ENCODE measurements at regions not wholly inside any gene's neighbourhood (a gene's known extent, or its start where the extent isn't known, plus 50 kb on each side); places are given as distances from the start of the nearest gene placed in this dataset.

DNA sequence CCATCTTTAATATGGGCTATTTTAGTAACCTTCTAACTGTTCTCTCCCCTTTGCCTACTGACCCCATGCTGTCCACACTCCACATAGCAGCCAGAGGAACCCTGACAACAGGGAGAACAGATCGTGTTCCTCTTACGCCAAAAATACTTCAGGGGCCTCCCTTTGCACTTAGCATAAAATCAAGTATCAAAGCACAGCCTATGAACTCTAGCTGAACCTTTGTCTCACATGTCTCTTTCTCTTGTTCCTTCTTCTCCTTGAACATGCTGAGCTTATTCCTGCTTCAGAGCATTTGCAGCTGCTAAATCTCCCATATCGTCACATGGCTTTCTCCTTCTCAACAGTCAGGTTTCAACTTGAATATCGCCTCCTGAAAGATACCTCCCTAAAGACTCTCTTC is 698.8 kb upstream of the C9orf72 start:
- Mint-ChIP-seq H3K4me1 (no peaks in the 10 kb centered on the region), H3K36me3 (ENCODE audit: low read depth) (no peaks in the 10 kb centered on the region), H3K27me3 (no peaks in the 10 kb centered on the region), H3K27ac (no peak overlapping the region), H3K4me3 (no peak overlapping the region), H3K9me3 (no peaks in the 10 kb centered on the region)
- no peak for DNase-seq
- intact Hi-C loops (cut with micrococcal nuclease), result no loop called here

DNA sequence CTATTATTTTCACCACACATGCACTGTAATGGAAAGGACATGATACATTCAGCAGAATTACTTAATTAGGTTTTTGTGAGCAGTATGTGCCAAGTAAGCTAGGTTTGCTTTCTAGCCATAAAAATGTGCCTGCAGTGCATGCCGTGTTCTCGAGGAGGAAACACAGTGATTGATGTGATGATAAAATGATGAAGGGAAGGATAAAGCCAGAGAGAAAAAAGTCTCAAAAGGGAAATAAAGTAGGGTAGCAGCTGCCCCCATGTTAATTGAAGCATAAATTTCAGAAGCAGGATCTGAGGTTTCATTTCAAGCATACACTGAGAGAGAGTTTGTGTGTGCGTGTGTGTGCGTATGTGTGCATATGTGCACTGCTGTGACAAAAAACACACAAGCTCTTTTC is 714.2 kb upstream of the C9orf72 start:
- no peak overlapping the region for H3K27ac Mint-ChIP-seq
- H3K27me3 Mint-ChIP-seq, result no peaks in the 10 kb centered on the region
- intact Hi-C loops (cut with micrococcal nuclease), result no loop called here
- H3K36me3 Mint-ChIP-seq (ENCODE audit: low read depth), result no peaks in the 10 kb centered on the region
- DNase-seq, result no peak
- H3K4me1 Mint-ChIP-seq, result no peaks in the 10 kb centered on the region
- no peaks in the 10 kb centered on the region for H3K9me3 Mint-ChIP-seq
- no peak overlapping the region for H3K4me3 Mint-ChIP-seq

DNA sequence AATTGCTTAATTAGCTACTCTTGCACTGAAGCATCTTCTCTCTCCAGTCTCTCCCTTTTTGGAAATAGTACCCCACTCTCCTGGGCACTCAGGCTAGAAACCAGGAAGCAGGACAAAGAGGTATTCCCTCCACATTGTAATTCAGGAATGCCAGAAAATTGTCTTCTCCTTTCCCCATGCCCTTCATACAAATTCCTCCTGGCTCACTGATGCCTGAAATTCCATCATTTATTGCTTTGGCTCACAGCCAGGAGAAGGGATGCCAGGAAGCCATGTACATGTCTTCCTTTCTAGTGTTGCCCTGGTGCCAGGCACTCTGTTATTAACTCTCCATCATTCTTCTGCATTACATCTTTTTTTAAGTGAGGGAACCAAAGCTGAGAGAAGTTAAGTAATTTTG is 716.5 kb upstream of the C9orf72 start:
- Mint-ChIP-seq H3K9me3 (no peaks in the 10 kb centered on the region), H3K4me1 (no peaks in the 10 kb centered on the region), H3K36me3 (ENCODE audit: low read depth) (no peaks in the 10 kb centered on the region), H3K4me3 (no peak overlapping the region), H3K27ac (no peak overlapping the region), H3K27me3 (no peaks in the 10 kb centered on the region)
- no peak for DNase-seq
- intact Hi-C loops (cut with micrococcal nuclease), result no loop called here

DNA sequence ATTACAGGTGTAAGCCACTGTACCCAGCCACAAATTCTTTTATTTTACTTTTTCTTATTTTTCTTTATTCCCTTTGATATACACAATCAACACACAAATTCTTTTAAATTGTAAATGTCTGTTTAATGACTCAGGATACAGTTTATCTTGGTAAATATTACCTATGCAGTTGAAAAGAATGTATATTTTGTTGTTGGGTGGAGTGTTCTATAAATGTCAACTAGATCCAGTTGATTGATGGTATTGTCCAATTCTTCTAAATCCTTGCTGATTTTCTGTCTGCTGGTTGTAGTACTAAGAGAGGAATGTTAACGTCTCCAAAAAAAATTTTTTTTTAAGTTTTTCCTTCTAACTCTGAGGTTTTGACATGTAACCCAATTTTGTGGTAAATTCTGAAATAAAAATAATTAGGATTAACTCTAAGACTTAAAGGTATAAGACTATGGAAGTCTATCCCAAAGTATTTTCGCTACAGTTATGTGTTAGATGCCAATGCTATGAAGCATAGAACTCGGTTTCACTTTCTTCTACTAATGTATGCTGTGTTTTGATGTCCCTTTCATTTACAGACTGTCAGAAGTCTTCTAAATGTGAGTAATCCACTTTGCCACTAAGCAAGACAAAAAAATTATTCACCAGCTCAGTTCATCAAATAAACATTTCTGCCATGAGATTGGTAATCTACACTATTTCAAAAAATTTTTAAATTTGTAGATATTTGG is 720.2 kb upstream of the C9orf72 start:
- intact Hi-C loops (cut with micrococcal nuclease), result no loop called here
- no peaks in the 10 kb centered on the region for H3K9me3 Mint-ChIP-seq
- no peaks in the 10 kb centered on the region for H3K4me1 Mint-ChIP-seq
- H3K27ac Mint-ChIP-seq, result no peak overlapping the region
- no peaks in the 10 kb centered on the region for H3K27me3 Mint-ChIP-seq
- H3K36me3 Mint-ChIP-seq (ENCODE audit: low read depth), result no peaks in the 10 kb centered on the region
- H3K4me3 Mint-ChIP-seq, result no peak overlapping the region
- no peak for DNase-seq

DNA sequence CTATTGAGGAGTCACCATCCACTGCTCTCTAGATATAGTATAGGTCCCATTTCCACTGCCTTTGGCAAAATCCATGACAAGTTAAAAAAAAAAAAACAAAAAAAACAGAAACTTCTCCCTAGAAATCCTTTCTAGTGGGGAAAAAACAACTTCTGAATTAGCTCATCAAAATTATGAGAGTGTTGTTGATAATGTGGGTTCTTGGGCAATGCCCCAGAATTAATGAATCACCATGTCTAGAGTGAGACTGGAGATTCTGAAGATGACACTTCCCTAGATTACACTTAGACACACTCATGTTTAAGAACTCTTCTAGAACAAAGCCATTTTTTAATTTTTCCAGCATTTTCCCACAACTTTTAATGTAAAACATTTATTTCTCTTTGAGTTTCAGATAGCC is 728.0 kb upstream of the C9orf72 start:
- no peak for DNase-seq
- Mint-ChIP-seq H3K36me3 (ENCODE audit: low read depth) (no peaks in the 10 kb centered on the region), H3K9me3 (peaks cover 4% of the 10 kb centered on the region), H3K4me3 (no peak overlapping the region), H3K27ac (no peak overlapping the region), H3K4me1 (no peaks in the 10 kb centered on the region), H3K27me3 (no peaks in the 10 kb centered on the region)
- intact Hi-C loops (cut with micrococcal nuclease), result no loop called here

DNA sequence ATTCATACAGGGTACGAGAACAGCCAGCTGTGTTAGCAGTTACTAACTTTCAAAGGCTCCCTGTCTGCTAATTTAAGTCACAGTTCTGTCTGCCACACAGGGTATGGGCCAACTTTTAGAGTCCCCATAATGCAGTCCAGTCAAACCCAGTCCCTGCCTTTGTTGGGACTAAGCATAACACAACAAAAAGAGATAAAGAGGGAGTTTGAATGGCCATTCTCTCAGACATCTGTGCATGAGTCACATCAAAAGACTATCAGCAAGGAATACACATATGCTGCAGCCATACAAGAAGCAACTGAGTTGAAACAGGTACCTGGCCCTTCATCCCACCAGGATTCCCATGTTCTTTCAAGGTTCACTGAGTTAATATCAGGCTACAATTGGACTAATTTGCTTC is 744.5 kb upstream of the C9orf72 start:
- no peaks in the 10 kb centered on the region for H3K9me3 Mint-ChIP-seq
- H3K4me3 Mint-ChIP-seq, result no peak overlapping the region
- H3K27ac Mint-ChIP-seq, result no peak overlapping the region
- H3K27me3 Mint-ChIP-seq, result no peaks in the 10 kb centered on the region
- H3K36me3 Mint-ChIP-seq (ENCODE audit: low read depth), result no peaks in the 10 kb centered on the region
- intact Hi-C loops (cut with micrococcal nuclease), result no loop called here
- H3K4me1 Mint-ChIP-seq, result no peaks in the 10 kb centered on the region
- no peak for DNase-seq

DNA sequence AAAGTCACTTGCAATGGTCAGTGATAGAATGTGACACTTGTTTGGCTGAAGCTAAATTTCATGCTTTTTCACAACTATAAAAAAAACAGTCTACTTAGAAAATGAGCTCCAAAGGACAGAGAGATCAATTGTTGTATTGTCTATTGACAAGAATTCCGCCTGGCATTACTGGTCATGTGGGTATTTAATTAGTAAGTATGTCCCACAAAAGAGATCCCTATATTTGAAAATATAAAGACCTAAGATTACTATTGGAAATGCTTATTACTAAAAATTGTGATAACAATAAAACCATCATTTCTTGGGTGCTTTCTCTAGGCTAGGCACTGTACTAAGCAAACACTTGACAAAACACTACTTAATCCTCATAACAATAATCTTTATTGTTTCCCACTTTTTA is 745.2 kb upstream of the C9orf72 start:
- Mint-ChIP-seq H3K27me3 (no peaks in the 10 kb centered on the region), H3K4me3 (no peak overlapping the region), H3K4me1 (no peaks in the 10 kb centered on the region), H3K9me3 (no peaks in the 10 kb centered on the region), H3K36me3 (ENCODE audit: low read depth) (no peaks in the 10 kb centered on the region), H3K27ac (no peak overlapping the region)
- intact Hi-C loops (cut with micrococcal nuclease), result no loop called here
- no peak for DNase-seq

DNA sequence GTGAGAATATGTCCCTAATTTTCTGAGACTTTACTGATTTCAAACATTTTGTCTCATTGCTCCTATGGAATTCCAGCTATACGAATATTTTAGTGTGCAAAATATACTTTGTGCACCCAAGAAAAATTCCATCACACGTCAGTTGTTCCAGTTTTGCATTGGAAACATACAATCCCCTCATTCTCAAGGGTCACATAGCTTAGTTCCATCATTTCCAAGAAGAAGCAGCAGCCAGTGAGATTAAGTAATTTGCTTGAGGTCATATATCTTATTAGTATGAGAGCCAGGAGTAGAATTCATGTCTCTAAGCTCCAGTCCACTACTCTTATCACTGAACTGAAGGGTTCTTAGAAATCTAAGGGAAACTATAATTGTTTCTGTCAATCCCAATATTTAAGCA is 746.7 kb upstream of the C9orf72 start:
- Mint-ChIP-seq H3K9me3 (no peaks in the 10 kb centered on the region), H3K27me3 (no peaks in the 10 kb centered on the region), H3K4me1 (no peaks in the 10 kb centered on the region), H3K36me3 (ENCODE audit: low read depth) (no peaks in the 10 kb centered on the region), H3K27ac (no peak overlapping the region), H3K4me3 (no peak overlapping the region)
- no peak for DNase-seq
- intact Hi-C loops (cut with micrococcal nuclease), result no loop called here

DNA sequence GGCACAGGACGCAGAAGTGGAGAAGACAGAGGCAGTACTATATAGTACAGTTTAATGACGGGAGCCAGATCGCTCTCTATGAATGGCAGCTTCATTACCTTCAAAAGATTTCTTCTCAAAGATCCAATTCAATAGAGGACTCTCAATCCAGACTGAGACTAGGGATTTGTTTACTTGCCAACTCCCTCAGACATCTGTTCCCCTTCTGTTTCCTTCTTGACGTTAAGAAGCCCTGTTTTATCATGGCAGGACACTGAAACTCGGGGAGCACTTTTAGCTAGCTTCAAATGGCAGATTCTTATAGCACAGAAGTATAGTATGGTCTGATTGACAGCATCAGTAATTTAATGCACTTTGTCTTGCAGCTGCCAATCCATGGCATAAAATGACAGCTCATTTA is 747.3 kb upstream of the C9orf72 start:
- no peak for DNase-seq
- intact Hi-C loops (cut with micrococcal nuclease), result no loop called here
- Mint-ChIP-seq H3K36me3 (ENCODE audit: low read depth) (no peaks in the 10 kb centered on the region), H3K4me1 (no peaks in the 10 kb centered on the region), H3K27ac (no peak overlapping the region), H3K27me3 (no peaks in the 10 kb centered on the region), H3K4me3 (no peak overlapping the region), H3K9me3 (no peaks in the 10 kb centered on the region)

DNA sequence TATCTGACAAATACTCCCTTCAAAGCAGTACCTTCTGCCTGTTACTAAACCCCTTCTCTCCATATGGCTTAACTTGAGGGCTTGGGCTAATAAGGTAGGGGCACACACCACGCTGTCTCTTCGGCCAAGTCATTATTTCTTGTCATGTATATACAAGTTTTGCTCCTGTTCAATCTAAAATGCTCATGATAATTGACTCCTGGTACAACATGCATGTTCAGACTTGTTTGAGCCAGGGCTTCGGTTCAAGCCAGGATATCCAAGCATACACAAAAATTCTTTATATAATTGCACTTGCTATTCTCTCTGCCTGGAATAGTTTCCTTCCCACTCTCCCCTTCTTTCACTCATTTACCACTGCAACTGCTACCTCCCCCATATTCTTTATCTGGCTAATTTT is 756.0 kb upstream of the C9orf72 start:
- Mint-ChIP-seq H3K4me3 (no peak overlapping the region), H3K9me3 (no peaks in the 10 kb centered on the region), H3K36me3 (ENCODE audit: low read depth) (no peaks in the 10 kb centered on the region), H3K4me1 (no peaks in the 10 kb centered on the region), H3K27ac (no peak overlapping the region), H3K27me3 (no peaks in the 10 kb centered on the region)
- intact Hi-C loops (cut with micrococcal nuclease), result no loop called here
- no peak for DNase-seq

DNA sequence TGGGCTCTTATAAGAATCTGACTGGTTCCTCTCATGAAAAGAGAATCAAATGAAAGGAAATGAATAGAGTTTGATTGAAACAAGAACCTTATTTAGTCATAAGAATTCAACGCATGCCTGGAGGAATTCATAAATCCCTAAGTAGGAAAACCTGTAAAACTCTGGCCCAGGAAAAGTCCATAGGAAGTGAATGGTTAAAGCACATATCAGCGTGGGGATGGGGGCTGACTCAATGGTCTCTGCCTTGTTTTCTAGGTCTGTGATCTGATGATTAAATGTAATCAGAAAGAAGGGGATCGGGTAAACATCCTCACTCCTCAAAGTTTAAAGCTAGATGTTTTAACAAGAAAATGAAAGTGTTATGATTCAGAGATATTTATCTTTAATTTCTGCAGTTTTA is 759.4 kb upstream of the C9orf72 start:
- no peak for DNase-seq
- intact Hi-C loops (cut with micrococcal nuclease), result no loop called here
- H3K9me3 Mint-ChIP-seq, result no peaks in the 10 kb centered on the region
- no peak overlapping the region for H3K4me3 Mint-ChIP-seq
- H3K36me3 Mint-ChIP-seq (ENCODE audit: low read depth), result no peaks in the 10 kb centered on the region
- no peaks in the 10 kb centered on the region for H3K4me1 Mint-ChIP-seq
- H3K27me3 Mint-ChIP-seq, result no peaks in the 10 kb centered on the region
- no peak overlapping the region for H3K27ac Mint-ChIP-seq

DNA sequence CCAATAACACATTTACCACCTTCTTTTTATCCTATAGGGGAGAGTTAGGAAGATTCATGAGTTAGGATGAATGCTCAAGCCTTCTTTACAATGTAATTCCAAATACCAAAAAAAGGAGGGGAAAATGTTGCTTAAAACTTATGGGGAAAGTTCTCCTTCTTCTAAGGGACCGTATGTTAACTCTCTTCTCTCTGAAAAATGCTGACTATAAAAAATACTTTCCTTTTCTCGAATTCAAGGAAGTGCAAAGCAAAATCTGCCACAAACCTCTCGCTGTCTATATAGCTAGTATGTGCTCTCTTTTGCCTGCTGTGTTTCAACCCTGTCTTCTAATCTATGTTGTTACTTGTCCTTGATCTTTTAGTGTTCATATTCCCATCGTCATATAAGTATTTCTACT is 768.6 kb upstream of the C9orf72 start:
- DNase-seq, result no peak
- H3K4me1 Mint-ChIP-seq, result no peaks in the 10 kb centered on the region
- H3K27ac Mint-ChIP-seq, result no peak overlapping the region
- no peak overlapping the region for H3K4me3 Mint-ChIP-seq
- no peaks in the 10 kb centered on the region for H3K36me3 Mint-ChIP-seq (ENCODE audit: low read depth)
- H3K27me3 Mint-ChIP-seq, result no peaks in the 10 kb centered on the region
- intact Hi-C loops (cut with micrococcal nuclease), result no loop called here
- H3K9me3 Mint-ChIP-seq, result peaks cover 3% of the 10 kb centered on the region

DNA sequence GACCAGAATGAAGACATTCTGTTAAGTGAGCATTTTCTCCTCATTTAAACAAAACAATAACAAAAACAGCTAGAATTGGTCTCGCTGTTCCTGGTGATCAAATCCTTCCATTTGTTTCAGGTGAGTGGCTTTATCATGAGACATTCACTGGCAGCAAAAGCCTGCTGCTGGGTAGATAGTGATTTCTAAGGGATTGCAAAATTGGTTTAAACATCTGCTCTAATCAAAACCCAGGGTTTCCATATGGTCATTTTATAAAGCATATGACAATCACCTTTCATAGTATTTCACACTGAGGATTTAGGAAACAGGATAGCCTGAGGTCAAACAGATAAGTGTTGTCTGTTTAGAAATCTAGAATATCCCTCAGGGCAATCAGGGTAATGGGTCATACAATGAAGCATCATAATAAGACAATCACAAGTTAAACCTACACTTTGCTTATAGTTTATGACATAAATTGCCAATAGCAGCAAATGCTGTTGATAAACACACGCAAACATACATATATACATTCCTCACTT is 769.6 kb upstream of the C9orf72 start:
- peaks cover 8% of the 10 kb centered on the region for H3K9me3 Mint-ChIP-seq
- no peaks in the 10 kb centered on the region for H3K27me3 Mint-ChIP-seq
- no peaks in the 10 kb centered on the region for H3K4me1 Mint-ChIP-seq
- no peaks in the 10 kb centered on the region for H3K36me3 Mint-ChIP-seq (ENCODE audit: low read depth)
- no peak overlapping the region for H3K4me3 Mint-ChIP-seq
- no peak for DNase-seq
- intact Hi-C loops (cut with micrococcal nuclease), result no loop called here
- H3K27ac Mint-ChIP-seq, result no peak overlapping the region

DNA sequence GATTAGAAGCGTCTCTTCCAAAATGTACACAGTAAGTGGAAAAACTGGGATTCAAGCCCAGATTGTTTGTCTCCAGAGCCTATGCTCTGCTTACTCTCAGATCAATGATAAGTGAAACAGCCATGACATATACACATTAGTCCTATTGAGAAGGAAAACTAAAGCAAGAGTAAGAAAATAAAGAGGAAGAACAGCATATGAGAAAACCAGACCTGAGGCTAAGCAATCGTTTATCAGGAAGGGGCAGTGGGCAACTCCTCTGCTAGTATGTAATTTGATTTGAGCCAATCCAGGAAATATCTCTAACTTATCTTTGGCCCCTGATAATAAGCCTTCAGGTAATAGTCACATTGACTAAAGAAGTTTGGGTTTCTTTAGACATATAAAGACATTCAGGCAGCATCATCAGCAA is 789.9 kb upstream of the C9orf72 start:
- H3K27ac Mint-ChIP-seq, result no peak overlapping the region
- intact Hi-C loops (cut with micrococcal nuclease), result no loop called here
- no peak for DNase-seq
- no peaks in the 10 kb centered on the region for H3K36me3 Mint-ChIP-seq (ENCODE audit: low read depth)
- no peaks in the 10 kb centered on the region for H3K27me3 Mint-ChIP-seq
- no peaks in the 10 kb centered on the region for H3K9me3 Mint-ChIP-seq
- H3K4me3 Mint-ChIP-seq, result no peak overlapping the region
- H3K4me1 Mint-ChIP-seq, result no peaks in the 10 kb centered on the region

DNA sequence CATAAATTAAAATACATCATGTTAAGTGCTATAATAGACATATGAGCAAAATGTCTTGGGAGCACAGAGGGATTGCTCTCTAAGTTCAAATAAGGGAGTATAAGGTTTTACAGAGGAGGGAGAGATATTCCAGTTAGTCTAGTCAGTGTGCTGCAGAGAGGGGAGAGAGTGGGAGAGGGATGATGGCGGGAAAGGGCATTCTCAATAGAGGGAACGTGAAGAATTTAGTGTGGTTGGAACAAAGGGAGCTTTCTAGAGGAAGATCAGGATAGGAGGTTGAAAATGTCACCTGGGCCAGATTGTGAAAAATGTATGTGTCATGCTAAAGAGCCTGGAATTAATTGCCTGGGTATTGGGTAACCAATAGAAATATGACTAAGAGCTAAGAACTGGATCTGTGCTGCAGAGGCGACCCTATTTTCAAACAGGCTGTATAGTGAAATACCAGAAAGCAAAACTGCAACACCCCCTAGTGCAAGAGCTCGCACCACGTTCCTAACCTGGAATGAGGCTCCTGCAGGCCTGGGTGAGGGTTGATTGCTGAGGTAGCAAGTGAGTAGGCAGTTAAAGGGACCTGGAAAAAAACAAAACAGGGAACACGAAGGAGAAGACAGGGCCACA is 791.8 kb upstream of the C9orf72 start:
- no peak for DNase-seq
- H3K4me1 Mint-ChIP-seq, result no peaks in the 10 kb centered on the region
- no peak overlapping the region for H3K4me3 Mint-ChIP-seq
- H3K9me3 Mint-ChIP-seq, result no peaks in the 10 kb centered on the region
- no peaks in the 10 kb centered on the region for H3K27me3 Mint-ChIP-seq
- H3K36me3 Mint-ChIP-seq (ENCODE audit: low read depth), result no peaks in the 10 kb centered on the region
- H3K27ac Mint-ChIP-seq, result no peak overlapping the region
- intact Hi-C loops (cut with micrococcal nuclease), result no loop called here
